H1 (cell line): ENCODE measurements at regions not wholly inside any gene's neighbourhood (a gene's known extent, or its start where the extent isn't known, plus 50 kb on each side); places are given as distances from the start of the nearest gene placed in this dataset.

Experiments used
- CTCF ChIA-PET: fragments of 300-600 bp; sonication (Branson Sonifier 250); formaldehyde crosslinking; loops from one replicate; lab custom pipeline; 2021; ENCODE audit not compliant: partially characterized antibody; lab: Charles Lee
- POLR2A ChIA-PET: fragments of 300-600 bp; sonication (Branson Sonifier 250); formaldehyde crosslinking; loops from one replicate; lab custom pipeline; 2021; ENCODE audit warnings: inconsistent platforms; ENCODE audit not compliant: partially characterized antibody; lab: Charles Lee
- DNase-seq, 2 experiments: peaks; one replicate each; pipeline versions ENCODE4 v3.0.0 to v3.0.0-alpha.2; 2010 to 2022; ENCODE audit warnings: low spot score in 2 of 2, low read depth in 1 of 2, mixed read lengths in 1 of 2
- FAIRE-seq: peaks from 2 replicates; lab custom pipeline; 2011; peaks lifted over from hg19 to GRCh38; lab: Jason Lieb, UNC
- H2AFZ ChIP-seq: 2 replicates; pipeline ENCODE4 v1.8.1; 2012; ENCODE audit warnings: low read length, inconsistent platforms
- H2AK5ac ChIP-seq: 2 replicates; pipeline ENCODE4 v1.6.1; 2013; ENCODE audit warnings: low read depth, low read length
- H2BK120ac ChIP-seq: replicated peaks from 2 replicates; pipeline ENCODE3; 2013; ENCODE audit warnings: low read depth, low read length, inconsistent platforms
- H2BK12ac ChIP-seq: 2 replicates; pipeline ENCODE4 v1.6.1; 2013; ENCODE audit warnings: low read depth, low read length
- H2BK15ac ChIP-seq: 2 replicates; pipeline ENCODE4 v1.6.1; 2013; ENCODE audit warnings: low read length
- H2BK20ac ChIP-seq: 2 replicates; pipeline ENCODE4 v1.6.1; 2013; ENCODE audit warnings: low read length
- H2BK5ac ChIP-seq: 2 replicates; pipeline ENCODE4 v1.6.1; 2013; ENCODE audit warnings: low read depth, low read length
- H3K14ac ChIP-seq: 2 replicates; pipeline ENCODE4 v1.6.1; 2013; ENCODE audit warnings: inconsistent platforms; ENCODE audit not compliant: insufficient read length
- H3K18ac ChIP-seq: 2 replicates; pipeline ENCODE4 v1.6.1; 2013; ENCODE audit warnings: low read length; ENCODE audit errors: extremely low read depth
- H3K23ac ChIP-seq: 2 replicates; pipeline ENCODE4 v1.6.1; 2013; ENCODE audit warnings: inconsistent platforms; ENCODE audit not compliant: insufficient read length
- H3K23me2 ChIP-seq: 2 replicates; pipeline ENCODE4 v1.6.1; 2013; ENCODE audit warnings: low read depth, low read length
- H3K27ac ChIP-seq: 2 replicates; pipeline ENCODE4 v1.6.1; 2011; ENCODE audit warnings: low read depth, low read length, inconsistent platforms
- H3K27me3 ChIP-seq, 4 experiments: replicated peaks in 1 of 4; 1 replicate in 1 of 4; 2 replicates in 3 of 4; pipeline versions ENCODE4 v1.6.1 to v1.8.1; 2011 to 2013; ENCODE audit warnings: low read length in 3 of 4, mild to moderate bottlenecking in 3 of 4, inconsistent platforms in 2 of 4, mixed read lengths in 2 of 4, moderate library complexity in 1 of 4; ENCODE audit not compliant: control insufficient read depth in 3 of 4, insufficient read depth in 3 of 4; ENCODE audit errors: extremely low read depth in 1 of 4
- H3K36me3 ChIP-seq, 4 experiments: 2 replicates each; pipeline versions ENCODE4 v1.6.1 to v1.8.1; 2011 to 2013; ENCODE audit warnings: mild to moderate bottlenecking in 4 of 4, low read length in 3 of 4, moderate library complexity in 2 of 4, control low read depth in 1 of 4, inconsistent platforms in 1 of 4; ENCODE audit not compliant: insufficient read depth in 4 of 4, control insufficient read depth in 2 of 4
- H3K4ac ChIP-seq: replicated peaks from 2 replicates; pipeline ENCODE3; 2013; ENCODE audit warnings: low read length, low read depth, mixed read lengths, inconsistent platforms; ENCODE audit not compliant: insufficient read length
- H3K4me1 ChIP-seq, 4 experiments: replicated peaks in 1 of 4; 1 replicate in 1 of 4; 2 replicates in 3 of 4; pipeline versions ENCODE4 v1.6.1 to v1.8.1; 2011 to 2013; ENCODE audit warnings: low read length in 3 of 4, inconsistent platforms in 2 of 4, mixed read lengths in 1 of 4; ENCODE audit not compliant: insufficient read depth in 4 of 4, control insufficient read depth in 3 of 4
- H3K4me2 ChIP-seq, 2 experiments: 2 replicates each; pipeline versions ENCODE4 v1.6.1 to v1.8.1; 2011 to 2013; ENCODE audit warnings: low read depth in 2 of 2, low read length in 2 of 2, control low read depth in 1 of 2, inconsistent platforms in 1 of 2, mild to moderate bottlenecking in 1 of 2; ENCODE audit not compliant: insufficient read depth in 1 of 2
- H3K4me3 ChIP-seq, 4 experiments: fragments of 200-600, 300-600 bp in 1 of 4; sonication (generic), shearing (Covaris generic), sonication (Bioruptor Twin) in 1 of 4; 2 replicates each; pipeline versions ENCODE4 v1.5.1 to v1.8.1; 2011 to 2016; ENCODE audit warnings: low read length in 4 of 4, low read depth in 3 of 4, control low read depth in 2 of 4, inconsistent platforms in 2 of 4, mild to moderate bottlenecking in 2 of 4, mixed read lengths in 1 of 4, moderate library complexity in 1 of 4; ENCODE audit not compliant: insufficient read depth in 2 of 4; ENCODE audit errors: extremely low read depth in 1 of 4
- H3K56ac ChIP-seq: replicated peaks from 2 replicates; pipeline ENCODE3; 2013; ENCODE audit warnings: low read depth, mild to moderate bottlenecking, mixed read lengths, low read length, inconsistent platforms; ENCODE audit not compliant: insufficient read length
- H3K79me1 ChIP-seq: 2 replicates; pipeline ENCODE4 v1.6.1; 2013; ENCODE audit warnings: low read depth, low read length, control low read depth
- H3K79me2 ChIP-seq, 2 experiments: 2 replicates each; pipeline versions ENCODE4 v1.6.1 to v1.8.1; 2012 to 2013; ENCODE audit warnings: low read length in 2 of 2, mild to moderate bottlenecking in 2 of 2, inconsistent platforms in 1 of 2; ENCODE audit not compliant: insufficient read depth in 2 of 2, control insufficient read depth in 1 of 2
- H3K9ac ChIP-seq, 4 experiments: replicated peaks in 1 of 4; 1 replicate in 1 of 4; 2 replicates in 3 of 4; pipeline versions ENCODE4 v1.6.1 to v1.8.1; 2011 to 2013; ENCODE audit warnings: low read depth in 3 of 4, low read length in 3 of 4, control low read depth in 2 of 4, mild to moderate bottlenecking in 2 of 4, moderate library complexity in 2 of 4, inconsistent platforms in 1 of 4; ENCODE audit errors: extremely low read depth in 1 of 4
- H3K9me3 ChIP-seq, 2 experiments: 2 replicates each; pipeline versions ENCODE4 v1.6.1 to v1.8.1; 2012 to 2013; ENCODE audit warnings: mild to moderate bottlenecking in 2 of 2, moderate library complexity in 2 of 2, control low read depth in 1 of 2, inconsistent platforms in 1 of 2, low read depth in 1 of 2, low read length in 1 of 2, mixed read lengths in 1 of 2; ENCODE audit not compliant: insufficient read depth in 2 of 2
- H4K20me1 ChIP-seq, 2 experiments: replicated peaks in 1 of 2; 2 replicates each; pipeline versions ENCODE3 to v1.8.1; 2011 to 2013; ENCODE audit warnings: inconsistent platforms in 2 of 2, low read length in 2 of 2, mild to moderate bottlenecking in 1 of 2; ENCODE audit not compliant: insufficient read depth in 2 of 2, control insufficient read depth in 1 of 2
- H4K5ac ChIP-seq: 2 replicates; pipeline ENCODE4 v1.6.1; 2013; ENCODE audit warnings: low read length, low read depth, mixed read lengths, inconsistent platforms; ENCODE audit not compliant: insufficient read length
- H4K8ac ChIP-seq: 2 replicates; pipeline ENCODE4 v1.8.0; 2013; ENCODE audit warnings: mild to moderate bottlenecking, moderate library complexity, low read length, inconsistent platforms; ENCODE audit not compliant: insufficient read depth; ENCODE audit errors: extremely low read depth
- H4K91ac ChIP-seq: replicated peaks from 2 replicates; pipeline ENCODE3; 2013; ENCODE audit warnings: low read length, mixed read lengths, inconsistent platforms; ENCODE audit not compliant: insufficient read length
- GTF2F1 ChIP-seq: IDR thresholded peaks from 2 replicates; pipeline ENCODE4 v1.6.1; 2012; ENCODE audit warnings: low read depth, low read length, improper control_type of control experiment, borderline replicate concordance
- PHF8 ChIP-seq: fragments of 200-600 bp; sonication (generic); conservative IDR thresholded peaks from 2 replicates; pipeline ENCODE4 v1.7.1; 2012; ENCODE audit warnings: low read depth, mild to moderate bottlenecking, inconsistent platforms, low read length, moderate library complexity
- WGBS, 2 experiments: shearing (Covaris generic) in 1 of 2; methylation state at CpG; one replicate each; pipeline versions ENCODE4 v1.1.6 to v1.1.7; 2013 to 2015; ENCODE audit warnings: low lambda C conversion rate in 2 of 2, mixed read lengths in 2 of 2, inconsistent platforms in 1 of 2, low coverage in 1 of 2, missing lambda C conversion rate in 1 of 2; ENCODE audit not compliant: insufficient replicate concordance in 2 of 2, insufficient coverage in 1 of 2, insufficient read length in 1 of 2; ENCODE audit errors: extremely low coverage in 1 of 2, missing lambda C conversion rate in 1 of 2; 5-methylcytosine and 5-hydroxymethylcytosine counted together
- TF ChIP-seq, protein P1 (sequence below): IDR thresholded peaks from 2 replicates; pipeline ENCODE4 v1.6.1; 2011; ENCODE audit warnings: low read depth, mild to moderate bottlenecking, low read length; ENCODE audit not compliant: insufficient read depth

DNA sequence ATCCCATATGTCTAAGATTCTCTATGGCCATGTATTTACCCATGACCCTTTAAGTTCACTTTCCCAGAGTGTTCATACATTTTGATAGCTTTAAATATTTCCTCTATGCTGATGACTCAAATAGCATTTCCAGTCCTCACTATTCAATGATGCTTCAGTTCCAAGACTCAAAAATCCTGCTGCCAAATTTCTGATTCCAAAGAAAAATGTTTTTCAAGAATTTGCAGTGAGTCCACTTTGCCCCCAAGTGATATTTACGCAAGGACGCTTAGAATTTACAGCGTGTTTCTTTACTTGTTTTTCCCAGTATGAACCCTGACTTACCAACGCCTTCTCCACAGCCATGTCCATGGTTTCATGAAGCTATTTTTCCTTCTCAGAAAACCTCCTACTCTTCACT, 127.9 kb upstream of the PCDH18 start:
- no peak overlapping the region for H3K4me3 ChIP-seq
- FAIRE-seq (no peak), DNase-seq (no peak)
- no peak overlapping the region for H2AFZ ChIP-seq
- no peak overlapping the region for H3K18ac ChIP-seq
- no peaks in the 10 kb centered on the region for H3K27me3 ChIP-seq
- no peak overlapping the region for H2BK20ac ChIP-seq
- no peak overlapping the region for H4K8ac ChIP-seq
- H3K14ac ChIP-seq, result no peak overlapping the region
- H2BK5ac ChIP-seq, result no peak overlapping the region
- H3K56ac ChIP-seq, result no peak overlapping the region
- no peak overlapping the region for H2AK5ac ChIP-seq
- TF ChIP-seq PHF8, result no peak
- TF ChIP-seq, protein P1, sequence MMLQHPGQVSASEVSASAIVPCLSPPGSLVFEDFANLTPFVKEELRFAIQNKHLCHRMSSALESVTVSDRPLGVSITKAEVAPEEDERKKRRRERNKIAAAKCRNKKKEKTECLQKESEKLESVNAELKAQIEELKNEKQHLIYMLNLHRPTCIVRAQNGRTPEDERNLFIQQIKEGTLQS, result no peak
- no peak for TF ChIP-seq GTF2F1
- H4K5ac ChIP-seq, result no peak overlapping the region
- no peaks in the 10 kb centered on the region for H4K20me1 ChIP-seq
- 93% methylated on average over 4 of the region's 4 CpGs; no CpG with 5 or more reads in 1 of the 2 experiments for WGBS, 2 experiments
- ChIA-PET POLR2A (no interaction called here), CTCF (no interaction called here)
- H3K23me2 ChIP-seq, result no peaks in the 10 kb centered on the region
- no peaks in the 10 kb centered on the region for H3K79me1 ChIP-seq
- no peak overlapping the region for H3K4me2 ChIP-seq
- H2BK12ac ChIP-seq, result no peak overlapping the region
- peaks cover 0 to 10% (median 3%) of the 10 kb centered on the region in 4 experiments; a peak in 4 of 7 replicates for H3K4me1 ChIP-seq
- no peak overlapping the region for H2BK120ac ChIP-seq
- peaks cover 0 to 3% of the 10 kb centered on the region in 2 experiments; a peak in 1 of 4 replicates for H3K9me3 ChIP-seq
- no peak overlapping the region for H4K91ac ChIP-seq
- H3K9ac ChIP-seq, result no peak overlapping the region
- H3K36me3 ChIP-seq, result no peaks in the 10 kb centered on the region
- H3K23ac ChIP-seq, result no peak overlapping the region
- no peak overlapping the region for H3K27ac ChIP-seq
- H2BK15ac ChIP-seq, result no peak overlapping the region
- H3K79me2 ChIP-seq, result no peaks in the 10 kb centered on the region
- no peak overlapping the region for H3K4ac ChIP-seq
